ENCODE measurements at regions not wholly inside any gene's neighbourhood (a gene's known extent, or its start where the extent isn't known, plus 50 kb on each side); places are given as distances from the start of the nearest gene placed in this dataset.

- TF ChIP-seq CTCF (IDR thresholded peaks at IDR 0.05; ENCODE audit: low read depth, low read length) (no peak), EZH2phosphoT487 (IDR thresholded peaks at IDR 0.05; ENCODE audit: low read depth) (no peak)
Observed at GRCh38 chr20:1782181-1782580, 113.0 kb upstream of the SIRPA start.
